Ovary (tissue), 3 donors: ENCODE measurements at regions not wholly inside any gene's neighbourhood (a gene's known extent, or its start where the extent isn't known, plus 50 kb on each side); places are given as distances from the start of the nearest gene placed in this dataset.

Source experiments
- POLR2A ChIP-seq: fragments of 450-650 bp; IDR thresholded peaks from one replicate; pipeline ENCODE4 v1.6.1; 2017; ENCODE audit warnings: antibody characterized with exemption, mild to moderate bottlenecking, moderate library complexity
- TF ChIP-seq, protein P1 (sequence below), 3 donors: fragments of 450-650 bp in 2 of 3; fragments of 200-600 bp in 1 of 3; IDR thresholded peaks; one replicate each; pipeline versions ENCODE4 v1.5.1 to v1.8.0; 2016 to 2022; ENCODE audit warnings: antibody characterized with exemption in 3 of 3, mild to moderate bottlenecking in 1 of 3
- donor health status: DM: no; HTN: no; CAD: no.

DNA sequence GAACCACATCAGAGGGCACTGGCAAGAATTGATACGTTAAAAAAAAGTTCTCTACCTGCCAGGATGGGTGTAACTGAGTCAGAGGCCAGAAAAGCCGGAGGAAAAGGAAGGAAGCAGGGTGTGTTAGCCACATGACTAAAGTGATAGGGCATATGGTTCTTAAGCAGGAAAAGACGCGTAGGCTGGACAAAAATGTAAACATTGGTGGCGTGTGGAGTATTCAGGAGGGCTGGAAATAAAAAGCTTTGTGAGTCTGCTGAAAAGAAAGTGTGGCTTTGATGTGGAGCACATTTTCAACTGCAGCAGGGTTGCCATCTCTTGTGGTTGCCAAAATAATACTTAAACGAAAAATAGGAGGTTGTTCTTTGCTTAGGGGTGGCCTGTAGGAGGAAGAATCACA lies 186.5 kb upstream of the RPL34 start:
- no peak for TF ChIP-seq POLR2A
- TF ChIP-seq, protein P1, sequence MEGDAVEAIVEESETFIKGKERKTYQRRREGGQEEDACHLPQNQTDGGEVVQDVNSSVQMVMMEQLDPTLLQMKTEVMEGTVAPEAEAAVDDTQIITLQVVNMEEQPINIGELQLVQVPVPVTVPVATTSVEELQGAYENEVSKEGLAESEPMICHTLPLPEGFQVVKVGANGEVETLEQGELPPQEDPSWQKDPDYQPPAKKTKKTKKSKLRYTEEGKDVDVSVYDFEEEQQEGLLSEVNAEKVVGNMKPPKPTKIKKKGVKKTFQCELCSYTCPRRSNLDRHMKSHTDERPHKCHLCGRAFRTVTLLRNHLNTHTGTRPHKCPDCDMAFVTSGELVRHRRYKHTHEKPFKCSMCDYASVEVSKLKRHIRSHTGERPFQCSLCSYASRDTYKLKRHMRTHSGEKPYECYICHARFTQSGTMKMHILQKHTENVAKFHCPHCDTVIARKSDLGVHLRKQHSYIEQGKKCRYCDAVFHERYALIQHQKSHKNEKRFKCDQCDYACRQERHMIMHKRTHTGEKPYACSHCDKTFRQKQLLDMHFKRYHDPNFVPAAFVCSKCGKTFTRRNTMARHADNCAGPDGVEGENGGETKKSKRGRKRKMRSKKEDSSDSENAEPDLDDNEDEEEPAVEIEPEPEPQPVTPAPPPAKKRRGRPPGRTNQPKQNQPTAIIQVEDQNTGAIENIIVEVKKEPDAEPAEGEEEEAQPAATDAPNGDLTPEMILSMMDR (IDR thresholded peaks at IDR 0.05), result no peak
